OCI-LY7 (cell line): ENCODE measurements at regions not wholly inside any gene's neighbourhood (a gene's known extent, or its start where the extent isn't known, plus 50 kb on each side); places are given as distances from the start of the nearest gene placed in this dataset.

Source experiments
- BruUV-seq: library from RNA; stranded (reverse); fragments of 400-500 nt; replicated peaks from 2 replicates; lab custom pipeline; 2021; lab: Mats Ljungman, UMichigan
- CTCF ChIA-PET: fragments of 300-600 bp; sonication (Branson Sonifier 250); formaldehyde crosslinking; loops from one replicate; lab custom pipeline; 2022; ENCODE audit warnings: antibody characterized with exemption; ENCODE audit not compliant: unreplicated experiment; lab: Charles Lee
- POLR2A ChIA-PET: fragments of 300-600 bp; sonication (Branson Sonifier 250); formaldehyde crosslinking; loops from one replicate; lab custom pipeline; 2022; ENCODE audit warnings: antibody characterized with exemption; lab: Charles Lee
- DNase-seq: peaks from one replicate; pipeline ENCODE4 v3.0.0-alpha.2; 2015; ENCODE audit warnings: low spot score
- H2AFZ ChIP-seq: fragments of 200-600 bp; sonication (generic), shearing (Covaris generic); 2 replicates; pipeline ENCODE4 v1.6.1; 2014; ENCODE audit warnings: mild to moderate bottlenecking, antibody characterized with exemption, low read length, moderate library complexity
- H3K27ac ChIP-seq: fragments of 200-600 bp; sonication (generic); 2 replicates; pipeline ENCODE4 v1.5.1; 2014; ENCODE audit warnings: mixed run types, low read depth, mild to moderate bottlenecking, moderate library complexity, low read length, inconsistent platforms; ENCODE audit not compliant: poor library complexity, severe bottlenecking
- H3K36me3 ChIP-seq: fragments of 200-600 bp; sonication (generic); 2 replicates; pipeline ENCODE4 v1.6.1; 2014; ENCODE audit warnings: mild to moderate bottlenecking, antibody characterized with exemption, low read length, moderate library complexity, mixed read lengths; ENCODE audit not compliant: insufficient read depth
- H3K4me1 ChIP-seq: fragments of 200-600 bp; sonication (generic); 2 replicates; pipeline ENCODE4 v1.5.1; 2014; ENCODE audit warnings: mild to moderate bottlenecking, low read length; ENCODE audit not compliant: insufficient read depth, poor library complexity, severe bottlenecking
- H3K4me2 ChIP-seq: fragments of 200-600 bp; sonication (generic); 2 replicates; pipeline ENCODE4 v1.6.1; 2014; ENCODE audit warnings: mild to moderate bottlenecking, low read length
- H3K4me3 ChIP-seq: fragments of 200-600 bp; sonication (generic); 2 replicates; pipeline ENCODE4 v1.5.1; 2014; ENCODE audit warnings: mild to moderate bottlenecking, low read depth, low read length; ENCODE audit not compliant: poor library complexity, severe bottlenecking
- H3K79me2 ChIP-seq: fragments of 200-600 bp; sonication (generic); 2 replicates; pipeline ENCODE4 v1.6.1; 2016; ENCODE audit warnings: low read depth, mild to moderate bottlenecking, low read length, moderate library complexity, mixed read lengths; ENCODE audit not compliant: insufficient read depth
- H3K9me2 ChIP-seq: fragments of 200-600 bp; sonication (generic); 2 replicates; pipeline ENCODE4 v1.6.1; 2016; ENCODE audit warnings: mild to moderate bottlenecking, low read length, mixed read lengths; ENCODE audit not compliant: insufficient read depth
- H3K9me3 ChIP-seq: fragments of 200-600 bp; sonication (generic); 2 replicates; pipeline ENCODE4 v1.6.1; 2014; ENCODE audit warnings: mild to moderate bottlenecking, mixed run types, low read length, mixed read lengths
- H4K20me1 ChIP-seq: fragments of 200-600 bp; sonication (generic); 2 replicates; pipeline ENCODE4 v1.6.1; 2014; ENCODE audit warnings: mild to moderate bottlenecking, antibody characterized with exemption, low read length, moderate library complexity, mixed read lengths; ENCODE audit not compliant: insufficient read depth
- EZH2phosphoT487 ChIP-seq: fragments of 200-600 bp; sonication (generic); IDR thresholded peaks from 2 replicates; pipeline ENCODE4 v1.6.1; 2018; ENCODE audit warnings: low read depth, borderline replicate concordance, mild to moderate bottlenecking, mixed run types, antibody characterized with exemption, low read length, moderate library complexity, mixed read lengths
- intact Hi-C: fragments of 100-400 bp; cut with micrococcal nuclease; formaldehyde crosslinking; loops from one replicate; pipeline ENCODE4 v1.10.0; 2022; ENCODE audit not compliant: unreplicated experiment
- TF ChIP-seq, protein P1 (sequence below): fragments of 200-600 bp; sonication (generic); conservative IDR thresholded peaks from 2 replicates; pipeline ENCODE4 v1.5.1; 2014; ENCODE audit warnings: mild to moderate bottlenecking, antibody characterized with exemption, low read length, moderate library complexity, mixed read lengths

DNA sequence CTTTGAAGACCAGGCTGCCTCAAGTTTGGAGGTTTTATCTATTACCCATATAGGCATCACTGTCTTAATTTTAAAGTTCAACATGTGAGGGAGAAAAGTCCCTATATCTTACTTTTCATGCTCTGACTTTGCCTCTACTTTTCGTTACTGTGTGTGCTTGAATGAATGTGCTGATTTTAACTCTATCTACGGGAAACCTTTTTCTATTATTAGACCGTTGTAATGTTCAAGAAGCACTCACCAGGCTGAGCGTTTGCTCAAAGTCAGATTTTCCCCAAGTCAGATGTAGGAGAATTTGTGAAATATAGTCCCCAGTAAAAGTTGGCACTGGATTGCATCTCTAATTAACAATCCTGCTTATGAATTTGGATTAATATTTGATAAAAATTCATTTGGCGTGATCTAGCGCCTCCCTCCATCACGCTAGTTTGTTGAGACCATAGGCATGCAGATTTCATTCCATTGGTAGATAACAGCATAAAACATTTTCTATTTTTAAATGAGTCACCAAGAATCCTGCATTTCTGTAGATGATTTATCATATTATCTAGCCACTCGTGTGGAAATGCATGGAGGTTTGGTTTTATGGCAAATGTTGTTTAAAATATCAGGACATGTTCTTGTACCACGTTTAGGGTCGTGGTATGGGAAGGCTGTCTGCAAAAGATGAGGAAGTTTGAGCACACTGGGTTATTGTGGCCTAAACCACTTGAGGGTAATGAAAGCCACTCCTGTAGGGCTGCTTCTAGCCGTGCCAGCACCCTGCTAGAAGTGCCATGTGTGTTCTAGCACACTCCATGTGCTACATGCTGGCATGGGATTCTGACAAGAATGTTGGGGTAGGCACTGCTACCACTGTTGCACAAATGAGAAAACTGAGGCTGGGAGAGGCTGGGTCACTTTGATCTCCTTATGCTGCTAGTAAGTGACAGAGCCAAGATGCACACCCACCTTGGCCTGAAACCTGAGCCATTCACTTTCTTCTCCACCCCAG lies 179.4 kb downstream of the FGF9 start:
- Histone ChIP-seq H3K4me2 (no peak overlapping the region), H4K20me1 (no peaks in the 10 kb centered on the region), H3K4me1 (no peaks in the 10 kb centered on the region), H3K79me2 (no peaks in the 10 kb centered on the region), H3K27ac (no peak overlapping the region), H3K9me3 (no peaks in the 10 kb centered on the region), H2AFZ (no peak overlapping the region), H3K9me2 (no peaks in the 10 kb centered on the region), H3K36me3 (no peaks in the 10 kb centered on the region), H3K4me3 (no peak overlapping the region)
- DNase-seq, result no peak
- POLR2A ChIA-PET, result no interaction called here
- no TSS peak for BruUV-seq
- CTCF ChIA-PET, result no interaction called here
- no peak for TF ChIP-seq EZH2phosphoT487
- TF ChIP-seq, protein P1, sequence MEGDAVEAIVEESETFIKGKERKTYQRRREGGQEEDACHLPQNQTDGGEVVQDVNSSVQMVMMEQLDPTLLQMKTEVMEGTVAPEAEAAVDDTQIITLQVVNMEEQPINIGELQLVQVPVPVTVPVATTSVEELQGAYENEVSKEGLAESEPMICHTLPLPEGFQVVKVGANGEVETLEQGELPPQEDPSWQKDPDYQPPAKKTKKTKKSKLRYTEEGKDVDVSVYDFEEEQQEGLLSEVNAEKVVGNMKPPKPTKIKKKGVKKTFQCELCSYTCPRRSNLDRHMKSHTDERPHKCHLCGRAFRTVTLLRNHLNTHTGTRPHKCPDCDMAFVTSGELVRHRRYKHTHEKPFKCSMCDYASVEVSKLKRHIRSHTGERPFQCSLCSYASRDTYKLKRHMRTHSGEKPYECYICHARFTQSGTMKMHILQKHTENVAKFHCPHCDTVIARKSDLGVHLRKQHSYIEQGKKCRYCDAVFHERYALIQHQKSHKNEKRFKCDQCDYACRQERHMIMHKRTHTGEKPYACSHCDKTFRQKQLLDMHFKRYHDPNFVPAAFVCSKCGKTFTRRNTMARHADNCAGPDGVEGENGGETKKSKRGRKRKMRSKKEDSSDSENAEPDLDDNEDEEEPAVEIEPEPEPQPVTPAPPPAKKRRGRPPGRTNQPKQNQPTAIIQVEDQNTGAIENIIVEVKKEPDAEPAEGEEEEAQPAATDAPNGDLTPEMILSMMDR, result no peak
- intact Hi-C loops, result no loop called here

DNA sequence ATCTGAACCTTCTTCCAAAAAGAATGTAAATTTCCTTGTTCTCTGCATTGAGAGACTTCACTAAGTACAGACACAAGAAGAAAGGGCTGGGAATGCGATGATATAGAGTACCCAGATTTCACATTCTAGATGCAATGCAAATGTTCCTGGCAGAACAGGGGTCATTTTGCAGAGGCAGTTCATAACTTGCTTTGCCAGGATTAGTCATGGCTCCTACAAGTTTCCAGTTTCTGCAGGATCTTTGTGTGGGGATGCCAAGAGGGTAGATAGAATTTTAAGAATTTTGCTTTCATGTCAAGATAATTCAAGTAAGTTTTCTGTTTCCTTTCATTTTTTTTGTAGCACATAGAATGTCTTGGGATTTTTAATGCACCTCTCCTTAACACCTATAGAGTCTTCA lies 181.2 kb downstream of the FGF9 start:
- no peaks in the 10 kb centered on the region for H3K9me2 ChIP-seq
- no peaks in the 10 kb centered on the region for H3K36me3 ChIP-seq
- H3K4me1 ChIP-seq, result no peaks in the 10 kb centered on the region
- no peak for DNase-seq
- TF ChIP-seq, protein P1, result no peak
- TF ChIP-seq EZH2phosphoT487, result no peak
- ChIA-PET CTCF (no interaction called here), POLR2A (no interaction called here)
- no peaks in the 10 kb centered on the region for H3K9me3 ChIP-seq
- H3K27ac ChIP-seq, result no peak overlapping the region
- BruUV-seq, result no TSS peak
- no peaks in the 10 kb centered on the region for H3K79me2 ChIP-seq
- H4K20me1 ChIP-seq, result no peaks in the 10 kb centered on the region
- no peak overlapping the region for H3K4me3 ChIP-seq
- intact Hi-C loops, result no loop called here
- no peak overlapping the region for H3K4me2 ChIP-seq
- no peak overlapping the region for H2AFZ ChIP-seq

GRCh38 chr13:21853779-21854178 lies 182.9 kb downstream of the FGF9 start:
- no peaks in the 10 kb centered on the region for H4K20me1 ChIP-seq
- H3K36me3 ChIP-seq, result no peaks in the 10 kb centered on the region
- BruUV-seq, result no TSS peak
- no peak overlapping the region for H3K4me2 ChIP-seq
- ChIA-PET CTCF (no interaction called here), POLR2A (interaction anchor here (0.6 kb wide), 1 partner anchor 31 kb away, joined by 3 read pairs; no protein-coding TSS in a partner anchor)
- no peak overlapping the region for H3K27ac ChIP-seq
- no peak for DNase-seq
- H3K79me2 ChIP-seq, result no peaks in the 10 kb centered on the region
- TF ChIP-seq, protein P1, result no peak
- no peak for TF ChIP-seq EZH2phosphoT487
- no peaks in the 10 kb centered on the region for H3K9me2 ChIP-seq
- H3K4me3 ChIP-seq, result no peak overlapping the region
- intact Hi-C loops, result no loop called here
- H3K9me3 ChIP-seq, result no peaks in the 10 kb centered on the region
- H3K4me1 ChIP-seq, result no peaks in the 10 kb centered on the region
- H2AFZ ChIP-seq, result no peak overlapping the region
